ENCODE measurements at regions not wholly inside any gene's neighbourhood (a gene's known extent, or its start where the extent isn't known, plus 50 kb on each side); places are given as distances from the start of the nearest gene placed in this dataset.

DNA sequence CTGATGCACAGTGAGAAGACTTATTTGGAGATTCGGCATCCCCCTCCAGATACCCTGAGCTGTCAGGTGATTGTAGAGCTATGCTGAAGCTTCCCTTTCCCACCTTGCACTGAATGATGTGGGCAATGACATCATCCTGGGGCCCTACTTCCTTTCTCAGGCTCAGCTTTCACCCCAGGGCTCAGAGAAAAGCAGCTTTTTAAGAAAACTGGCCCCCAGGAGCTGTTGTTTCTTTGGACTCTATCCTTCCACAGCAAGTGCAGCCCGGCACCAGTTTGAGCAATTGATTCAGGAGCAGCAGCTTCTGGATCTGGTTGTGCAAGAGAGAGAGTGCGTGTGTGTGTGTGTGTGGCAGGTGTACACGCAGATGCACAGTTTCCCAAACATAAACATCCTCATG lies 251.3 kb downstream of the ANAPC1 start:
- Mint-ChIP-seq H3K9me3 (peaks cover 18 to 28% of the 10 kb centered on the region in 2 donors), H3K36me3 (peaks cover 25 to 34% of the 10 kb centered on the region in 2 donors), H3K27ac (peak overlapping the region; percentile 19 to 67)
- DNase-seq (ENCODE audit: low spot score in 2 of 2): peak in 1 of 2 donors; percentile 20
- peak in 1 of 2 donors; percentile 67 for ATAC-seq

DNA sequence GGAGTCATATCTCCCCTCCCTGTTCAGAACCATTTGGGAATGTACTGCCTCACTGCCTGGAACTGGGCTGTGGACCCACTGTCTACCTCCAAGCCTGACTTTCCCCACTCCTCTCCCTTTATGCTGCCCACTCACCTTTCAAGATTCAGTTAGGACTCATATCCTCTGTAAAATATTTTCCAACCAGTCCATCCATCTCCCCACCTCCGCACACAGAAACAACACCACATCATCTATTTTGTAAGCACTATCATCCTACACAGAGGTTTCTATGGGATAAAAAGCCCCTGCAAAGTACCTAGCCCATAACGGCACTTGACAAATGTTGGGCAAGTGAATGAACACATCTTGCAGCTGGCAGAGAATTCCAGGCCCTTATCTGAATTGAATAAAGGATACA lies 250.8 kb downstream of the ANAPC1 start:
- Mint-ChIP-seq H3K27ac (peak overlapping the region; percentile 19 to 67), H3K9me3 (peaks cover 14 to 24% of the 10 kb centered on the region in 2 donors), H3K36me3 (peaks cover 20 to 30% of the 10 kb centered on the region in 2 donors)
- peak; percentile 16 to 31 for ATAC-seq
- DNase-seq (ENCODE audit: low spot score in 2 of 2): no peak

DNA sequence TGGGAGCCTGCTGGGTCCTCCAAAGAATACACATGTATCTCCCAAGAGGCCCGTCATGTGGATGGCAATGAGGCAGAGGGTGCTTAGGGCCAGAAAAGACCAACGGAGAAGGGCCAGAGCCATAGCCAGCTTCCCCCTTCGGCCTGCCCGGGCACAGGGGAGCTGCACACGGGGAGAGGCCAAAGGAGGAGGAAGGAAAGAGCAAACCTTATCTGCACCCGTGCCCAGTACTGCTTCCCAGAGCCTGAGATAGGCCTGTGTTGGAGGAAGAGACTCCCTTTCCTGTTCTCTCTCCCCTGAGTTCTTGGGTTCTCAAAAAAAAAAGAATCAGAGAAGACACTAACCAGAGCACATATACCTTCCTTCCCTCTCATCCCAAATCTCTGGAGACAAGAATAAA lies 250.3 kb downstream of the ANAPC1 start:
- ATAC-seq: peak in 1 of 2 donors; percentile 4
- H3K27ac Mint-ChIP-seq: peak overlapping the region; percentile 19 to 66
- H3K9me3 Mint-ChIP-seq: peaks cover 11 to 21% of the 10 kb centered on the region in 2 donors

DNA sequence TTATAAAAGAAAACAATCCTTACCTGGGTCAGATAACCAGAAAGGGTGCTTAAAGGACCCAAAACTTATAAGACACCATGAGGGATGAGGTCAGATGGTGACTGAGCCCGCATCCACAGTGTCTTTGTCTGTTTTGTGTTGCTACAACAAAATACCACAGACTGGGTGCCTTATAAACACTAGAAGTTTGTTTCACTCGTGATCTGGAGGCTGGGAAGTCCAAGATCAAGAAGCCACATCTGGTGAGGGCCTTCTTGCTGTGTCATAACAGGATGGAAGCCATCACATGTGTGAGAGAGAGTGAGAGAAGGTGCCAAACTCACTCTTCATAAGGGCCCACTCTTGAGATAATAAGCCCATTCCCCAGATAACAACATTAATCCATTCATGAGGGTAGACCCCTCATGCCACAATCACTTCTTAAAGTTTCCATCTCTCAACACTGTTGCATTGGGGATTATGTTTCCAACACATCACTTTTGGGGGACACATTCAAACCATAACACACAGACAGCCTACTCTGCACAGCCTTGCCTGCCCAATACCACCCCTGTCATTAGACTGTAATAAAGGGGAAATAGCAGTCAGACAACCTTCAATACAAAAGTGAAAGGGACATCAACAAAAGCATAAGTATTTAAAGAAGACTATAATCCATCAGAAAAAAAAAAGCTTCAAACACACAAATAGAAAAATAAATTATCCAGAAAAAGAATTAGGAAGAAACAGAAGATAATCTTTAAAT lies 249.8 kb downstream of the ANAPC1 start:
- H3K9me3 Mint-ChIP-seq: peaks cover 6 to 16% of the 10 kb centered on the region in 2 donors
- ATAC-seq (peak; percentile 29 to 92), DNase-seq (ENCODE audit: low spot score in 2 of 2) (no peak)
- peaks cover 12 to 20% of the 10 kb centered on the region in 2 donors for H3K36me3 Mint-ChIP-seq
- H3K27ac Mint-ChIP-seq: peak overlapping the region in 1 of 2 donors; percentile 66

More for the DNA sequence above, 250.3 kb downstream of the ANAPC1 start:
- H3K36me3 Mint-ChIP-seq: peaks cover 17 to 25% of the 10 kb centered on the region in 2 donors
- DNase-seq (ENCODE audit: low spot score in 2 of 2): no peak

DNA sequence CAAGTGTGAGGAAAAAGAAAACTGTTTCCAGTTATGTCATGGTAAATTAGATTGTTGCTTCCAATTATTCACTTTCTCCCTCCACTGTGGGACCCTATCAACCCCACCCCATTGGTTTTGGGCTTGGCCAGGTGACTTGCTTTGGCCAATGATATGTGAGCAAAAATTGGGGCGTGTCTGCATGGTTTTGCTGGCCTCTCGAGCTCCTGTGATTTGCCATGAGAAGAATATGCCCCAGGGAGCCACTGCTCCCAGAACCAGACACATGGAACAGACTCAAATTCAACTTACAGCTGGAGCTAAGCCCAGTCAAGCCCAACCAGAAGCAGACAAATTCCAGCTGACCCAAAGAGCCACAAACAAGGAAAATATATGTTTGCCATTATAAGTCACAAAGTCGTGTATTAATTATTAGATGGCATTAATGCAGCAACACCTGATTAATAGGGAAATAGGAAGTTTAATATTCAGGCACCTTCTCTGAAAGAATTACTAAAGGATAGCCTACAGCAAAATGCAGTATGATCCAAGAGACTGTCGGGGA lies 248.9 kb downstream of the ANAPC1 start:
- DNase-seq (ENCODE audit: low spot score in 2 of 2): no peak
- Mint-ChIP-seq H3K27ac (no peak overlapping the region), H3K36me3 (peaks cover 12 to 23% of the 10 kb centered on the region in 2 donors), H3K9me3 (peaks cover 6 to 16% of the 10 kb centered on the region in 2 donors)
- ATAC-seq: no peak

DNA sequence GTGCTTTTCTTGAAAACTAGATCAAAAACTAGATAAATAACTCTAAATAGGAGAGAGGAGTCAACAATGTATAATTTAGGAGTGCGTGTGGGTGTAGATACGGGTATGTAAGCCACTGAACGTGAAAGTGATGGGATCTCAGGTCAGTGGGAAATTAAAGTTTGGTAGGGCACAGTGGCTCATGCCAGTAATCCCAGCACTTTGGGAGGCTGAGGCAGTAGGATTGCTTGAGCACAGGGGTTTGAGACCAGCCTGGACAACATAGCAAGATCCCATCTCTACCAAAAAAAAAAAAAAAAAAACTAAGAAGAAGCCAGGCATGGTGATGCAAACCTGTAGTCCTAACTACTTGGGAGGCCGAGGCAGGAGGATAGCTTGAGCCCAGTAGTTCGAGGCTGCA lies 247.1 kb downstream of the ANAPC1 start:
- Mint-ChIP-seq H3K27ac (no peak overlapping the region), H3K9me3 (peaks cover 0 to 9% of the 10 kb centered on the region in 2 donors), H3K36me3 (peaks cover 4 to 6% of the 10 kb centered on the region in 2 donors)
- ATAC-seq (no peak), DNase-seq (ENCODE audit: low spot score in 2 of 2) (no peak)

DNA sequence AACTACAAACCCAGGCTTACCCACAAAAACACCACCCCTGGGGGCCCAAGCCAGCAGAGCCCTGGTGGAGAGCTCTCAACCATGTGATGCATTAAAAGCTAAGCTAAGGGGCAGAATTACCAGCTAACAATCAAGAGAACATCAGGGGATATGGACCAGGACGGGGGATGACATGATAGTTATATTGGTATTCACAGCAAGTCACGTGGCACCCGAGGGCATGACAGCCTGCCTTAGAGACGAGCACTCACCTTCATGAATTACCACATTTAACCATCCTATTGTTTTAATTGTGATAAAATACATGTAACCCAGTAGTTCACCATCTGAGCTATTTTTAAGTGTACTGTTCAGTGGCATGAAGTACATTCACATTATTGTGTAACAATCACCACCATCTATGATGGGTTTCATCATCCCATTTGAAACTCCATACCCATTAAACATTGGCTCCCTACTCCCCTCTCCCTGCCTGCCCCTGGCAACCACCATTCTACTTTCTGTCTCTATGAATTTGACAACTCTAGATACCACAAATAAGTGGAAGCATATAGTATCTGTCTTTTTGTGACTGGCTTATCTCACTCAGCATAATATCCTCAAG lies 245.6 kb downstream of the ANAPC1 start:
- Mint-ChIP-seq H3K27ac (no peak overlapping the region), H3K36me3 (peaks cover 4 to 6% of the 10 kb centered on the region in 2 donors), H3K9me3 (peaks cover 0 to 9% of the 10 kb centered on the region in 2 donors)
- ATAC-seq (no peak), DNase-seq (ENCODE audit: low spot score in 2 of 2) (no peak)

DNA sequence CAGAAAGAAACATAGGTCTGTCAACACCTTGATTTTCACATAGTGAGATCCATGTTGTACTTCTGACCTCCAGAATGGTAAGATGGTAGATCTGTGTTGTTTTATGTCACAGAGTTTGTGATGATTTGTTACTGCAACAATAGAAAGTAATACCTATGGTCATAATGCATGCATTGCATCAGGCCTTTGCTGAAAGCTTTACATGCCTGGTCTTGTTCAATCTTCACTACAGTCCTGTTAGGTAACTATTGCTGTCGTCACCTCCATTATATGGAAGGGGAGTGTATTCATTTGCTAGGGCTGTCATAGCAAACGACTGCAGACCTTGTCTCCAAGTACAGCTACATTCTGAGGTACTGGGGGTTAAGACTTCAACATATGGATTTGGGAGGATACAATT lies 243.5 kb downstream of the ANAPC1 start:
- H3K27ac Mint-ChIP-seq: no peak overlapping the region
- DNase-seq (ENCODE audit: low spot score in 2 of 2) (no peak), ATAC-seq (no peak)
- H3K36me3 Mint-ChIP-seq: peaks cover 0 to 6% of the 10 kb centered on the region in 2 donors
- peaks cover 0 to 9% of the 10 kb centered on the region in 2 donors for H3K9me3 Mint-ChIP-seq

DNA sequence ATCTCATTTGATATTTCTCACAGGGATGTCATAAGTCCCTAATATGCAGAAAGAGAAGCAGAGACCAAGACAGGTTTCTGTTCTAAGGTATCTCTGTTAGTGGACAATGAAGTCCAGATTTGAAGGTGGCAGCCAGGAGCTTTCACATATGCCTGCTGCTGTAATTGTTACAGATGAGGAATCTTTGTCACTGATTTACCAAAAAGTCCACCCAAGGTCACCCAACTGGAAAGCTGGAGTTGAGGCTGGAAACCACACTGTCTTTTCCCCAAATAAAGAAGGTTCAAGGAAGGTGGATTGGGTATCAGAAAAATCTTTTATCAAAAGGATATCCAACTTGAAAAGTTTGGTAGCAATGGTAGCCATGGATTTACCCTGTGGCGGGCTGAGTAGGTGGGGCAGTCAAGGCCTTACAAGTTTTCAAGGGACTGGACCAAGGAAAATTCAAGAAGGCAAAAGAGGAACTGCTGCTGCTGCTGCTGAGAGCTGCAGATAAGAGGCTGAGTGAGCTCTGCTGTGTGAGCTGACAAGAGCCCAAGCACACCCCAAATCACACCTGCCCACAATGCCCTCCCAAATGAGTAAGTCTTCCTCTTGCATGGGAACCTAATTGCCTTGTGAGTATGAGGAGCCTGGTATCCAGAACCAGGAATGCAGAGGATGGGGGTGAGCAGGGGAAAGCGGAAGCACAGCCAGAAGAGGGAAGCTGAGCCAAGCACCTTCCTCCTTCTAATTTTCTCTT lies 241.2 kb downstream of the ANAPC1 start:
- no peak for ATAC-seq
- H3K27ac Mint-ChIP-seq: no peak overlapping the region
- H3K9me3 Mint-ChIP-seq: peaks cover 13 to 19% of the 10 kb centered on the region in 2 donors
- peaks cover 6 to 10% of the 10 kb centered on the region in 2 donors for H3K36me3 Mint-ChIP-seq
- DNase-seq (ENCODE audit: low spot score in 2 of 2): no peak

DNA sequence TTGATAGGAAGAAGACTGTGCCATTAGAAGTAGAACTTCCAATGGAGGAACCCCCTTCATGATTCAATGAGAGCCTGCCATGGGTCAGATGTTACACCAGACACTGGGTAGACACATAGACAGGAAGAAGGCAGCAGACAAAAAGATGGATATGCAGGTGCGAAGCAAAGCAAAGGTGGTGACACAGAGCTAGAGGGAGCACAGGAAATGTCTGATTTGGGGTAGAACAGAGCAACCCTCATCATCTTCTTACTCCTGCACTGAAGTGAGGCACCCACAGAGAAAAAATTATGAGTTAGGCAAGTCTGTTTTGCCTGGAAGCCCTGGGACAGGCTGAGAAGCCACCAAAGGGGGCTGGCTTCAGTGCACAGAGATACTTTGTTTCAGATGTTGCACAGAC lies 240.2 kb downstream of the ANAPC1 start:
- DNase-seq (ENCODE audit: low spot score in 2 of 2): no peak

DNA sequence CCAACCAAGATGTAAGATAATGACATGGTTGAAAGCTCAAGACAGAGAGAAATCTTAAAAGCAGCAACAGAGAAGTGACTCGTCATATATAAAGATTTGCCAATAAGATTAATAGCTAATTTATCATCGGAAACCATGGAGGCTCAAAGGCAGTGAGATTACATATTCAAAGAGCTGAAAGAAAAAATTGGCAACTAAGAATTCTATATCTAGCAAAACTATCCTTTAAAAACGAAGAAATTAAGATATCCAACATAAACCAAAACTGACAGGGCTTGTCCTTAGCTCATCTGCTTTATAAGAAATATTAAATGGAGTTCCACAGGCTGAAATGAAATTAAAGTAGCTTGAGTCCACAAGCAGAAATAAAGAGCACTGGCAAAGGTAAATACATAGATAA lies 236.6 kb downstream of the ANAPC1 start:
- no peak for ATAC-seq
- Mint-ChIP-seq H3K9me3 (peaks cover 13 to 15% of the 10 kb centered on the region in 2 donors), H3K27ac (no peak overlapping the region), H3K36me3 (peaks cover 4 to 6% of the 10 kb centered on the region in 2 donors)
- no peak for DNase-seq (ENCODE audit: low spot score in 2 of 2)

More for the DNA sequence above, 240.2 kb downstream of the ANAPC1 start:
- ATAC-seq: peak in 1 of 2 donors; percentile 20
- Mint-ChIP-seq H3K27ac (no peak overlapping the region), H3K9me3 (peaks cover 13 to 19% of the 10 kb centered on the region in 2 donors), H3K36me3 (peaks cover 6 to 10% of the 10 kb centered on the region in 2 donors)

DNA sequence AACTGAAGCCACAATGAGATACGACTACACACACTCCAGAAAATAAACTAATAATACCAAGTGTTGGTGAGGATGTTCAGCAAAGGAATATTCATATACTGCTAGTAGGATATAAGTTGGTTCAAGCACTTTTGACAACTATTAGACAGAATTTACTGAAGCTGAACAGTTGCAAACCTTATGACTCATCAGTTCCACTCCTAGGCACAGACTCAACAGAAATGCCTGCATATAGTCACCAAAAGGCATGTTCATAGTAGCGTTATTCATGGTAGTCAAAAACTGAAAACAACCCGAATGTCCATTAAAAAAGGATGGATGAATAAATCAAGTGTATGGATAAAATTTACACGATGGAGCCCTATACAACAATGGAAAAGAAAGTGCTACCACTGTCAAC lies 232.0 kb downstream of the ANAPC1 start:
- H3K9me3 Mint-ChIP-seq: peaks cover 3 to 5% of the 10 kb centered on the region in 2 donors
- H3K36me3 Mint-ChIP-seq: no peaks in the 10 kb centered on the region
- ATAC-seq (no peak), DNase-seq (ENCODE audit: low spot score in 2 of 2) (no peak)
- H3K27ac Mint-ChIP-seq: no peak overlapping the region

DNA sequence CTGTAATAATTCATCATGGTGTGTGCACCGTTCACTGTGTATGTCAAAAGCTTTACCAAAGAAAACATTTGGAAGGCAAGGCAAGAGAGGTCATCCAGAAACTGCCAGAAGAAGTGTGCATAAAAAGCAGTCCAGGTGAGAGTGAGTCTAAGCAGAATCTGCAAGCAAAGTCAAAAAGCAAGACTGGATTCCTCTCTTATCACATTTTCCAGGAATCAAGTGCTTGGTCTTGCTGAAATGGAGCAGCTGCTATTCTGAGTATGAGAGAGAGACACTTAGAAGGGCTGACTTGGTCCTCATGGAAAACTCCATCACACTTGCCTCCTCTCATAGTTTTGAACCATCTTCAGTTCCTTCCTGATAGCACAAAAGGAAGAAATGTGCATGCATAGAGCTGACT lies 231.3 kb downstream of the ANAPC1 start:
- no peak for ATAC-seq
- no peak for DNase-seq (ENCODE audit: low spot score in 2 of 2)
- H3K27ac Mint-ChIP-seq: no peak overlapping the region
- no peaks in the 10 kb centered on the region for H3K9me3 Mint-ChIP-seq
- no peaks in the 10 kb centered on the region for H3K36me3 Mint-ChIP-seq

DNA sequence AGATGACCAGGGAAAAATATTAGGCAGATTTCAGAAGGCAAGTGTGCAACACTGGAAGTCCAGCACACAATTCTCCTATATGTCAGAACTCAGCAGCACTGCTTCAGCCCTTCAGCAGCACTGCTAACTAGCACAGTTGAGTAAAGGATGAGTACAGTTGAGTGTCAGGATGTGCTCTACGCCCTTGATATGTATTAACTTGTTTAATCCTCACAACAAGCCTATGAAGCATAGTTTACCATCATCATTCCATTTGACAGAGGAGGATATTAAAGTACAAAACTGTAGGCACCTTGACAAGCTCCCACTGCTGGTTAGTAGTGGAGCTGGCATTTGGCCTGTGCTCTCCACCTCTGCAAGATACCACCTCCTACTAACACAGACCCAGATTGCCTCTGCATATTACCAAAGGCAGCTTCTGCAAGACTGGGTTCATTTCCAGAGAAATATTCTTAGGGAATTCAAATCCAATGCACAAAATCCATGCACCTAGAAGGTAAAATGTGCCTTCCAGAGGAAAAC lies 230.8 kb downstream of the ANAPC1 start:
- no peaks in the 10 kb centered on the region for H3K36me3 Mint-ChIP-seq
- ATAC-seq: no peak

DNA sequence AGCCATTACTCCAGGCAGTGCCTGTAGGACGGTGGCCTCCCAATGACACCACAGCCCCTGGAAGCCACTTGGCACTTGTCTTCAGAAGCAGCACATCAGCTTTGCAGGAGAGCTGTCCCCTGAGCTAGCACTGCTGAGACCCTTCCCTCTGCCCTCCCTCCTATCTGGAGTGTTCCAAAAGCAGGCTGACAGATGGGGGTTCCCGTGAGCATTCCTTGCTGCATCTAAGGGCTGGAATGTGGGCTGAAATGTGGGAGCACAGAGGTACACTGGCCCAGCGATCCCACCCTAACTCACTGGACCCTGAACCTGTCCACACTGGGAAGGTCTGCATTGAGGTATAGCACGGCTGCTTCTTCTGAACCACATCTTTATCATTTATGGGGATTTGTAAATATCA lies 230.1 kb downstream of the ANAPC1 start:
- Mint-ChIP-seq H3K27ac (no peak overlapping the region), H3K9me3 (no peaks in the 10 kb centered on the region), H3K36me3 (no peaks in the 10 kb centered on the region)
- ATAC-seq (no peak), DNase-seq (ENCODE audit: low spot score in 2 of 2) (no peak)

More for the DNA sequence above, 230.8 kb downstream of the ANAPC1 start:
- H3K27ac Mint-ChIP-seq: no peak overlapping the region
- DNase-seq (ENCODE audit: low spot score in 2 of 2): no peak
- no peaks in the 10 kb centered on the region for H3K9me3 Mint-ChIP-seq

DNA sequence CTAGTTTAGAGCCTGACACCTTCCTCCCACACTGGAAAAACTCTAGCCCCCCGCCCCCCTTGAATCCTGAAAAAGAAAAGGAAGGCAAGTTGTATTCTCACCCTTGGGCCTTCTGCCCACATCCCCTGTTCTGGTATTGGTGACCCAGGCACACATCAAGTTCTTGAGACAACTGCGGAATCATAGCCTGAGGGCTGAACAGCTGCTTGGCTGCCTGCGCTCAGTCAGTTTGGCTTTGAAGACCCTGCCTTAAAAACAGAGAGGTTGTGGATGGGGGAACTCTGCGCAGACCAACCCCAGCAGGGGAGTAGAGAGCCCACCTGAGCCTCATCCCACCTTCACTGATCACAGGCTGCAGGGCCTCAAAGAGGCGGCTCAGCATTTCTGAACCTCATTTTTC lies 229.2 kb downstream of the ANAPC1 start:
- H3K36me3 Mint-ChIP-seq: no peaks in the 10 kb centered on the region
- H3K9me3 Mint-ChIP-seq: no peaks in the 10 kb centered on the region
- ATAC-seq (no peak), DNase-seq (ENCODE audit: low spot score in 2 of 2) (no peak)
- no peak overlapping the region for H3K27ac Mint-ChIP-seq

DNA sequence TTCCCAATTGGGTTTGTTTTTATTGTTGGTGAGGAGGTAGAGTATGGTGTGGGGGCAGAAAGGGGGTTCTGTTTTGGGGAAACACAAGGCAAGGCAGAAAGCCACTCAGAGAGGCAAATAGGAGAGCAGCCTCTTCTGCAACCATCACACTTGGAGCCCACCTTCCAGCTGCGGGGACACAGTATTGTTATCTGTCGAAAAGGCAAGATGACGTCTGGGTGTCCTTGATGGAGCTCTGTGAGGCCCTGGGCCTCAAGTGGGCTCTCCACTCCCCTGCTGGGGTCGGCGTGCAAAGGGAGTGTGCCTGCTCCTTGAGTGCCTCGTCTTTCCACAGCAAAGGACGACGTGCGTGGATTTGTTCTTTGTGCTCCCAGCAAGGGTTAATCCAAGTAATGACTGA lies 227.6 kb downstream of the ANAPC1 start:
- no peak overlapping the region for H3K27ac Mint-ChIP-seq
- no peaks in the 10 kb centered on the region for H3K9me3 Mint-ChIP-seq
- no peak for DNase-seq (ENCODE audit: low spot score in 2 of 2)
- ATAC-seq: no peak
- no peaks in the 10 kb centered on the region for H3K36me3 Mint-ChIP-seq
